ENCODE measurements at regions not wholly inside any gene's neighbourhood (a gene's known extent, or its start where the extent isn't known, plus 50 kb on each side); places are given as distances from the start of the nearest gene placed in this dataset.

DNA sequence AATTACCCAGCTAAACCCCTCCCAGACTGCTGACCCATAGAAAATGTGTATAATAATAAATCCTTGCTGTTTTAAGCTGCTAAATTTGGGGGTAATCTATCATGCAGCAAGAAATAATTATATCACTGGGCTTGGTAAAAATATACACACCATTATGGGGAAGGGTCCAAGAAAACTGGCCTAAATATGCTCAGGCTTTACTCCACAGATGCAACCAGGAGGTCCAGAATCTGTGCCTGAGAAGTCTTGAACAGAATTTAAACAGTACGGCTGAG lies 102.5 kb upstream of the SLC44A1 start:
- intact Hi-C loops (cut with DNase I), result no loop called here
- TF ChIP-seq POLR2A (IDR thresholded peaks at IDR 0.05) (no peak), CTCF (IDR thresholded peaks at IDR 0.05) (no peak)
- Histone ChIP-seq H3K36me3 (no peaks in the 10 kb centered on the region), H3K27me3 (no peaks in the 10 kb centered on the region), H3K27ac (no peak overlapping the region), H3K4me3 (no peak overlapping the region), H3K4me1 (peaks cover 5 to 28% (median 8%) of the 10 kb centered on the region in 3 donors), H3K9me3 (no peaks in the 10 kb centered on the region)
- WGBS, 2 donors, result 80 to 100% methylated on average over 1 of the region's 1 CpG
- DNase-seq, result no peak

GRCh38 chr9:105142406-105143135 lies 101.9 kb upstream of the SLC44A1 start:
- Histone ChIP-seq H3K4me1 (peaks cover 5 to 32% (median 8%) of the 10 kb centered on the region in 3 donors), H3K36me3 (no peaks in the 10 kb centered on the region), H3K9me3 (no peaks in the 10 kb centered on the region), H3K27ac (no peak overlapping the region), H3K27me3 (no peaks in the 10 kb centered on the region), H3K4me3 (no peak overlapping the region)
- TF ChIP-seq POLR2A (IDR thresholded peaks at IDR 0.05) (no peak), CTCF (IDR thresholded peaks at IDR 0.05) (no peak)
- intact Hi-C loops (cut with DNase I), result no loop called here
- DNase-seq, result no peak
- WGBS, 2 donors, result 76 to 77% methylated on average over 8 of the region's 8 CpGs

GRCh38 chr9:105143136-105143430 lies 101.4 kb upstream of the SLC44A1 start:
- intact Hi-C loops (cut with DNase I), result no loop called here
- 87 to 91% methylated on average over 5 to 6 of the region's 6 CpGs for WGBS, 2 donors

GRCh38 chr9:105144076-105144475 lies 100.4 kb upstream of the SLC44A1 start:
- no peaks in the 10 kb centered on the region for H3K27me3 ChIP-seq
- DNase-seq, result no peak
- peaks cover 3 to 25% (median 5%) of the 10 kb centered on the region in 3 donors for H3K4me1 ChIP-seq
- H3K36me3 ChIP-seq, result no peaks in the 10 kb centered on the region
- H3K9me3 ChIP-seq, result no peaks in the 10 kb centered on the region
- no peak overlapping the region for H3K4me3 ChIP-seq
- WGBS, 2 donors, result 27 to 52% methylated on average over 1 of the region's 1 CpG
- intact Hi-C loops (cut with DNase I), result no loop called here
- TF ChIP-seq CTCF (IDR thresholded peaks at IDR 0.05) (no peak), POLR2A (IDR thresholded peaks at IDR 0.05) (no peak)
- no peak overlapping the region for H3K27ac ChIP-seq

More at GRCh38 chr9:105143136-105143430, 101.4 kb upstream of the SLC44A1 start:
- H3K36me3 ChIP-seq, result no peaks in the 10 kb centered on the region
- H3K27me3 ChIP-seq, result no peaks in the 10 kb centered on the region
- H3K9me3 ChIP-seq, result no peaks in the 10 kb centered on the region
- H3K4me3 ChIP-seq, result no peak overlapping the region
- H3K4me1 ChIP-seq, result peaks cover 5 to 32% (median 8%) of the 10 kb centered on the region in 3 donors
- DNase-seq, result no peak
- no peak overlapping the region for H3K27ac ChIP-seq
- TF ChIP-seq POLR2A (IDR thresholded peaks at IDR 0.05) (no peak), CTCF (IDR thresholded peaks at IDR 0.05) (no peak)

DNA sequence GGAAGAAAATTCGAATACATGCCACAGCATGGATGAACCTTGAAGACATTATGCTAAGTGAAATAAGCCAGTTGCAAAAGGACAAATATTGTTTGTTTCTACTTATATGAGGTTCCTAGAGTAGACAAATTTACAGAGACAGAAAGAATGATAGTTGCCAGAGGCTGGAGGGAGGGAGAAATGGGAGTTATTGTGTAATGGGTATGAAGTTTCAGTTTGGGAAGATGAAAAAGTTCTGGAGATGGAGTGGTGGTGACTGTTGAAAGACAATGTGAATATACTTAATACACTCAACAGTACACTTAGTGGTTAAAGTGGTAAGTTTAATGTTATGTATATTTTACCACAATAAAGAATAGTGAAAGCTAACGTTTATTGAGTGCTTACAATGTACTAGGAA lies 99.6 kb upstream of the SLC44A1 start:
- Histone ChIP-seq H3K27ac (no peak overlapping the region), H3K4me3 (no peak overlapping the region), H3K27me3 (no peaks in the 10 kb centered on the region), H3K4me1 (peaks cover 3 to 25% (median 5%) of the 10 kb centered on the region in 3 donors), H3K9me3 (no peaks in the 10 kb centered on the region), H3K36me3 (no peaks in the 10 kb centered on the region)
- no peak for DNase-seq
- no peak for TF ChIP-seq CTCF (IDR thresholded peaks at IDR 0.05)
- TF ChIP-seq POLR2A (IDR thresholded peaks at IDR 0.05), result no peak
- intact Hi-C loops (cut with DNase I), result no loop called here
- 59 to 62% methylated on average over 2 of the region's 2 CpGs for WGBS, 2 donors
